Breast epithelium (tissue), 3 donors: ENCODE measurements at regions not wholly inside any gene's neighbourhood (a gene's known extent, or its start where the extent isn't known, plus 50 kb on each side); places are given as distances from the start of the nearest gene placed in this dataset.

ENCODE experiments used
- CTCF ChIP-seq, 3 donors: fragments of 450-650 bp; IDR thresholded peaks; one replicate each; pipeline ENCODE4 v1.5.1; 2016 to 2017; ENCODE audit warnings: antibody characterized with exemption in 3 of 3, mild to moderate bottlenecking in 3 of 3, moderate library complexity in 3 of 3
- POLR2A ChIP-seq: fragments of 450-650 bp; IDR thresholded peaks from one replicate; pipeline ENCODE4 v1.6.1; 2016; ENCODE audit warnings: antibody characterized with exemption, mild to moderate bottlenecking, moderate library complexity
- POLR2AphosphoS5 ChIP-seq, 3 donors: sonication (generic); formaldehyde crosslinking; IDR thresholded peaks; one replicate each; pipeline ENCODE4 v1.6.1; 2017; ENCODE audit warnings: antibody characterized with exemption in 3 of 3

- TF ChIP-seq CTCF (IDR thresholded peaks at IDR 0.05) (no peak), POLR2A (no peak), POLR2AphosphoS5 (IDR thresholded peaks at IDR 0.05) (no peak)
Observed at GRCh38 chr7:66503036-66503370, 125.7 kb upstream of the KCTD7 start.
